Endothelial cell (in vitro differentiated cells): ENCODE measurements at regions not wholly inside any gene's neighbourhood (a gene's known extent, or its start where the extent isn't known, plus 50 kb on each side); places are given as distances from the start of the nearest gene placed in this dataset.

Experiments used
- DNase-seq: peaks from one replicate; pipeline ENCODE4 v3.0.0; 2021; ENCODE audit warnings: low spot score
- H3K27ac Mint-ChIP-seq: one replicate; pipeline ENCODE4 v1.8.0; 2021; ENCODE audit warnings: mixed read lengths, inconsistent platforms; ENCODE audit not compliant: unreplicated experiment
- H3K27me3 Mint-ChIP-seq: one replicate; pipeline ENCODE4 v1.8.0; 2021; ENCODE audit warnings: mild to moderate bottlenecking, moderate library complexity, mixed read lengths, inconsistent platforms; ENCODE audit not compliant: unreplicated experiment
- H3K36me3 Mint-ChIP-seq: one replicate; pipeline ENCODE4 v1.8.0; 2021; ENCODE audit warnings: mild to moderate bottlenecking, low read depth, mixed read lengths, inconsistent platforms; ENCODE audit not compliant: unreplicated experiment
- H3K4me1 Mint-ChIP-seq: one replicate; pipeline ENCODE4 v1.8.0; 2021; ENCODE audit warnings: mild to moderate bottlenecking, mixed read lengths, inconsistent platforms; ENCODE audit not compliant: unreplicated experiment
- H3K4me3 Mint-ChIP-seq: one replicate; pipeline ENCODE4 v1.8.0; 2021; ENCODE audit warnings: mild to moderate bottlenecking, mixed read lengths, inconsistent platforms; ENCODE audit not compliant: unreplicated experiment
- H3K9me3 Mint-ChIP-seq: one replicate; pipeline ENCODE4 v1.8.0; 2021; ENCODE audit warnings: mixed read lengths, inconsistent platforms; ENCODE audit not compliant: unreplicated experiment
- TF ChIP-seq, protein P1 (sequence below): fragments of 200-600 bp; sonication (generic); IDR thresholded peaks from one replicate; pipeline ENCODE4 v1.5.0; 2021; ENCODE audit warnings: antibody characterized with exemption; ENCODE audit not compliant: unreplicated experiment

DNA sequence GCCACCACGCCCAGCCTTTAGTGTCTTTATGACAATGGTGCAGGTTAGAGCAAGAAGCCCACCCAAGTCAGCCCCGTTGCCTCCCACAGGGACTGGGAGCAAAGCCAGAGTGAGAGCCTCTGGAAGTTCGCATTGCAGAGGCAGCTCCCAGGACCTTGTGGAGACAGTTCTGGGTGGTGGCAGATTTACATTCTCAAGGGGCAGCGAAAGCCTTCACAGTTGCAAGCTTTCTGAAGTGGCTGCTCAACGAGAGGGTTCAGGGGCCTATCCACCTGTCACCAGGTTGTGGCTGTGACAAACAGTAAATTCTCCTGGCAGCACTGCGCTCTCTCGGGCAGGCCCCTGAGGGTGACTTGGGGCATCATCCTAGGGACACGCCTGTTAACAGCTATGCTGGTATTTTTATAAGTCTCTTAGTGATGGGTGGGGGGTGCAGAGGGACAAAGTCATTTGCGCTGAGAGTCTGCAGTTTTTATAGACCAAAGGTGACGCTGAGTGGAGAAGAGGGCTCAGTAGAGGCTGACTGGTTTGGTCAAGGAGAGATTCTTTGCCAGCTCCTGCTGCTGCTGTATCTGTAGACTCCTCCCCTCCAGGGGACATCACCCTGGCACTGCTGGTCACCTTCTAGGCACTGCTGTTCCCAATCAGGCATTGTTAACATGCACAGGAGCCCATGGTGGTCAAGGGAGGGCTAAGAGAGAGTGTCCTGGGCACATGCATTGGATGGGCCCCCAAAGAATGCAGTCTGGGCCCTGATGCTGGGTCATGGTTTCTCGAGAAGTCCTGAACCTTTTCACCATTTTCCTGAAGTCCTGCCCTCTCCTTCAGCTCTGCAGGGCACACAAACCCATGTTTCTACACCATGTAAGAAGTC is 57.5 kb upstream of the KLF13 start:
- Mint-ChIP-seq H3K36me3 (peaks cover 3% of the 10 kb centered on the region), H3K27me3 (peaks cover 14% of the 10 kb centered on the region), H3K9me3 (no peaks in the 10 kb centered on the region), H3K27ac (no peak overlapping the region), H3K4me1 (peaks cover 11% of the 10 kb centered on the region), H3K4me3 (no peak overlapping the region)
- TF ChIP-seq, protein P1, sequence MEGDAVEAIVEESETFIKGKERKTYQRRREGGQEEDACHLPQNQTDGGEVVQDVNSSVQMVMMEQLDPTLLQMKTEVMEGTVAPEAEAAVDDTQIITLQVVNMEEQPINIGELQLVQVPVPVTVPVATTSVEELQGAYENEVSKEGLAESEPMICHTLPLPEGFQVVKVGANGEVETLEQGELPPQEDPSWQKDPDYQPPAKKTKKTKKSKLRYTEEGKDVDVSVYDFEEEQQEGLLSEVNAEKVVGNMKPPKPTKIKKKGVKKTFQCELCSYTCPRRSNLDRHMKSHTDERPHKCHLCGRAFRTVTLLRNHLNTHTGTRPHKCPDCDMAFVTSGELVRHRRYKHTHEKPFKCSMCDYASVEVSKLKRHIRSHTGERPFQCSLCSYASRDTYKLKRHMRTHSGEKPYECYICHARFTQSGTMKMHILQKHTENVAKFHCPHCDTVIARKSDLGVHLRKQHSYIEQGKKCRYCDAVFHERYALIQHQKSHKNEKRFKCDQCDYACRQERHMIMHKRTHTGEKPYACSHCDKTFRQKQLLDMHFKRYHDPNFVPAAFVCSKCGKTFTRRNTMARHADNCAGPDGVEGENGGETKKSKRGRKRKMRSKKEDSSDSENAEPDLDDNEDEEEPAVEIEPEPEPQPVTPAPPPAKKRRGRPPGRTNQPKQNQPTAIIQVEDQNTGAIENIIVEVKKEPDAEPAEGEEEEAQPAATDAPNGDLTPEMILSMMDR: no peak
- no peak for DNase-seq

DNA sequence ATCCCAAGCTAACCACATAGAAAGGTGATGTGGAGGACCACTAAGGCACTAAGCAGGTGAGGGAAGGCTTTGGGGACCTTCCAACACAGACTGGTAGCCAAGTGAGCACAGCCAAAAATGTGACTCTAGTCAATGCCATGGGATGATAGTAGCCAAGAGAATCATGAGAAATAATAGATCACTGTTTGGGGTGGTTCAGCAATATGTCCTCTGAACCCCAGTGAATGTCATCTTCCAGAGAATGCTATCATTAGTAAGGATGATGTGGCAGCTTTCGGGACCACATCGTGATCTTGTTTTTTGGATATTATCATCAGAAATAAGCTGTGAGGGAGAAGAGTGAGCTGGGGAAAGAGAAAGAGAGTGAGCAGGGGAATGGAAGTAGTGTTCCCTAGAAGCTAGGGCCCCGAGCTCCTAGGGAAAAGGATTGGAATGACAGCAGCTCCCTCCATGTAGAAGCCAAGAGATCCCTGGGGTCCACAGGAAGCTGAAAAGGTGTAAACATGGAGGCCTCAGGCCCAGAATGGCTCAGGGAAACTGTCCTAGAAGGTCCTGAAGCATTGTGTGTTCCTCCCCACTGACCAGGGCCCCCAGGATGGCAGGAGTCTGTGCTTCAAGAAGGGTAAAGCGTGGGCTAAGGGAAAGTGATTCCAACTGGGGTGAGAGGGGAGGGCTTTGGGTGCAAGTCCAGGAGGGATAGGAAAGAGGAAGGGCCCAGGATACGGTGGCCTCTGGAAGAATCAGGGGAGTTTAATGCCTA is 56.6 kb upstream of the KLF13 start:
- Mint-ChIP-seq H3K36me3 (peaks cover 3% of the 10 kb centered on the region), H3K27ac (no peak overlapping the region), H3K9me3 (no peaks in the 10 kb centered on the region), H3K27me3 (peaks cover 14% of the 10 kb centered on the region), H3K4me3 (no peak overlapping the region), H3K4me1 (peaks cover 18% of the 10 kb centered on the region)
- no peak for DNase-seq
- TF ChIP-seq, protein P1: no peak

DNA sequence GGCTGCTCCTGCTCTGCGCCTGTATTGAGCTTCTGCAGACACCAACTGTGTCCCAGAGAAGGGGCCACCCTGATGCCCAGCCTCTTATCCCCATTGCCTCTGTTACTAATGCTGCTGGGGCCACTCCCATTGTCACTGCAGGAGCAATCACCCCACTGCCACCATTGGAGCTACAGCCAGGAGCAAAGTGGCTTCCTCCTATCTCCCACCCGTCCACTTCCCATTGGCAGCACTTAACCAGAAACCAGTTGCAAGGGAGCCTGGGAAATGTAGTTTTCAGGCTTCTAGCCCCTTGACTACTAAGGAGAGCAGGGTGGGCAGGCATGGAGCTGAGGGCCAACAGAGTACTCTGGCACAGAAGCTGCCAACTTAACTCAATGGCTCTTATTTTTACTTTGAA is 55.9 kb upstream of the KLF13 start:
- TF ChIP-seq, protein P1: no peak
- DNase-seq: no peak
- Mint-ChIP-seq H3K4me3 (no peak overlapping the region), H3K4me1 (peaks cover 20% of the 10 kb centered on the region), H3K27ac (no peak overlapping the region), H3K9me3 (no peaks in the 10 kb centered on the region), H3K36me3 (peaks cover 3% of the 10 kb centered on the region), H3K27me3 (peaks cover 14% of the 10 kb centered on the region)

DNA sequence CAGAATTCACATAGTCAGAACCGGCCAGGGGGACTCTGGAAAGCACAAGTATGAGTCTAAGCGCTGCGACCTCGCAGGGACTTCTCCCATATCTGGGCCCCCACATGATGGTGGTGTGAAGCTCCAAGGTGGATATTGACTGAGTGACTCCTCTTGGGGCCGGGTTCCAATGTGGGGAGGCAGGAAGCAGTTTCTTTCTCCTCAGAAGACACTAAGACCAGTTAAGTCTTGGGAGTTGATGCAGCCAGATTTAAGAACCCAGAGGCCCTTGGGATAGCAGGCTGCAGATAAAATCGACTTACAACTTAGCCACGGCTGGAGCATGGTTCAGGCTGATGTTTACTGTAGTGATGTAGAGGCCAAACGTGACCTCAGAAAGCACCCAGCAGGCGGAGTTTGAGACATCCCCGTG is 55.4 kb upstream of the KLF13 start:
- peaks cover 14% of the 10 kb centered on the region for H3K27me3 Mint-ChIP-seq
- peaks cover 3% of the 10 kb centered on the region for H3K36me3 Mint-ChIP-seq
- H3K4me1 Mint-ChIP-seq: peaks cover 20% of the 10 kb centered on the region
- H3K9me3 Mint-ChIP-seq: no peaks in the 10 kb centered on the region
- TF ChIP-seq, protein P1: no peak
- no peak for DNase-seq
- no peak overlapping the region for H3K27ac Mint-ChIP-seq
- no peak overlapping the region for H3K4me3 Mint-ChIP-seq
